ENCODE measurements at regions not wholly inside any gene's neighbourhood (a gene's known extent, or its start where the extent isn't known, plus 50 kb on each side); places are given as distances from the start of the nearest gene placed in this dataset.

DNA sequence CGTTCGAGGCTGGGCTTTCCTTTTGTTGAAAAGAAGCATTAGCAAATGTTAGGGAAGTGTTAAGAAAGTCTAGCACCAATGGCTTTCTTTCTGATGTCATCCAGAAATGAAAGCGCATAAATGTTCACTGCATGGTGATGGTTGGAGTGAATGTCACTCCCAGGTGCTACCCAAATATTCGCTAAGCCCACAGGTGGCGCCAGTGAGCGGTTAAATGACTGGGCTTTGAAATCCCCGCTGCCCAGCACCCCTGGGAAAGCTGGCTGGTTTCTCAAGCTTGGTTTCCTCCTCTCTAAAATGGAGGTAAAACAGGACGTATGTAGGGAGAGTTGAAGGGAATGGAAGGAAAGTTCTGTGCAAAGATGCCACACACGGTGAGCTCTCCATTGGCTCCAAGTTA is 104.4 kb downstream of the IRX5 start:
- Histone ChIP-seq H3K4me3 (replicated peaks in 1 of 3; ENCODE audit: insufficient read depth in 1 of 3, low read depth in 1 of 3, low read length in 3 of 3) (no peak overlapping the region), H3K4me2 (ENCODE audit: insufficient read depth, low read length) (no peak overlapping the region), H3K27ac (ENCODE audit: insufficient read depth, low read depth, low read length) (no peak overlapping the region), H3K36me3 (ENCODE audit: control insufficient read depth in 2 of 2, extremely low read depth in 1 of 2, insufficient read depth in 2 of 2, low read length in 2 of 2) (no peaks in the 10 kb centered on the region), H3K9me3 (replicated peaks; ENCODE audit: control insufficient read depth, insufficient read depth, low read length) (no peaks in the 10 kb centered on the region), H3K79me2 (ENCODE audit: control insufficient read depth, insufficient read depth, low read length) (no peaks in the 10 kb centered on the region), H3K9ac (replicated peaks; ENCODE audit: extremely low read depth, insufficient read depth, low read length) (no peak overlapping the region), H3K9me1 (replicated peaks; ENCODE audit: control insufficient read depth, extremely low read depth, insufficient read depth, low read length) (no peaks in the 10 kb centered on the region), H3K4me1 (ENCODE audit: control insufficient read depth, extremely low read depth, insufficient read depth, low read length) (no peaks in the 10 kb centered on the region), H3K27me3 (ENCODE audit: control insufficient read depth in 2 of 2, insufficient read depth in 2 of 2, low read length in 2 of 2) (no peaks in the 10 kb centered on the region), H4K20me1 (replicated peaks; ENCODE audit: control insufficient read depth, extremely low read depth, insufficient read depth, low read length) (no peaks in the 10 kb centered on the region), H2AFZ (ENCODE audit: low read depth, low read length) (no peak overlapping the region)
- intact Hi-C loops (cut with micrococcal nuclease): no loop called here
- dilution Hi-C loops (cut with MboI; ENCODE audit: extremely low pct_ligation_motif_present, low sequenced_read_pairs): no loop called here
- FAIRE-seq: no peak
- no TSS peak for BruUV-seq (replicated peaks)
- ChIA-PET POLR2A (no interaction called here), CTCF (no interaction called here)
- DNase-seq (ENCODE audit: low read depth, low spot score): no peak
- no peak for TF ChIP-seq EZH2 (IDR thresholded peaks at IDR 0.05; ENCODE audit: borderline replicate concordance, low read depth, low read length, severe bottlenecking)
- no peak for TF ChIP-seq POLR2A (IDR thresholded peaks at IDR 0.05; ENCODE audit: low read depth, low read length)
- TF ChIP-seq, protein P1, sequence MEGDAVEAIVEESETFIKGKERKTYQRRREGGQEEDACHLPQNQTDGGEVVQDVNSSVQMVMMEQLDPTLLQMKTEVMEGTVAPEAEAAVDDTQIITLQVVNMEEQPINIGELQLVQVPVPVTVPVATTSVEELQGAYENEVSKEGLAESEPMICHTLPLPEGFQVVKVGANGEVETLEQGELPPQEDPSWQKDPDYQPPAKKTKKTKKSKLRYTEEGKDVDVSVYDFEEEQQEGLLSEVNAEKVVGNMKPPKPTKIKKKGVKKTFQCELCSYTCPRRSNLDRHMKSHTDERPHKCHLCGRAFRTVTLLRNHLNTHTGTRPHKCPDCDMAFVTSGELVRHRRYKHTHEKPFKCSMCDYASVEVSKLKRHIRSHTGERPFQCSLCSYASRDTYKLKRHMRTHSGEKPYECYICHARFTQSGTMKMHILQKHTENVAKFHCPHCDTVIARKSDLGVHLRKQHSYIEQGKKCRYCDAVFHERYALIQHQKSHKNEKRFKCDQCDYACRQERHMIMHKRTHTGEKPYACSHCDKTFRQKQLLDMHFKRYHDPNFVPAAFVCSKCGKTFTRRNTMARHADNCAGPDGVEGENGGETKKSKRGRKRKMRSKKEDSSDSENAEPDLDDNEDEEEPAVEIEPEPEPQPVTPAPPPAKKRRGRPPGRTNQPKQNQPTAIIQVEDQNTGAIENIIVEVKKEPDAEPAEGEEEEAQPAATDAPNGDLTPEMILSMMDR (IDR thresholded peaks at IDR 0.05; ENCODE audit: extremely low read depth in 1 of 2, insufficient read depth in 1 of 2, low read depth in 1 of 2, low read length in 2 of 2): peak; percentile 30 to 34

DNA sequence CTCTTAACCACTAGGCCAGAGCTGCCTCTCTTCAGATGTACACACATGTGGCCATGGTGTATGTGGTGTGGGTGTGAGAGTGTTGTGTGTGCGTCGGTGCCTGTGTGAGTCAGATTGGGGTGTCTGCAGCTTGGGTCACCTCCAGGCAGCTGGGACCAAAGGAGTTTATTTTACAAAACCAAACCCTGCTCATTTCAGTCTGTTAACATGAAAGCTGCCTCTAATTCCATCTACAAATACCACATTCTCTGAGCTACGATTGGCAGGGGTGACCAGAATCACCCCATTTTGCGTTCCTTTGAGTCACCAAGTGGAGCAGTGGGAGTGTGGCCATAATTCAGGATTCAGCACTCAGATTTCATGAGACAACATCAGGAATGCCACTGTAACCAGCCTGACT is 105.3 kb downstream of the IRX5 start:
- Histone ChIP-seq H3K4me1 (ENCODE audit: control insufficient read depth, extremely low read depth, insufficient read depth, low read length) (no peaks in the 10 kb centered on the region), H3K4me2 (ENCODE audit: insufficient read depth, low read length) (no peak overlapping the region), H3K36me3 (ENCODE audit: control insufficient read depth in 2 of 2, extremely low read depth in 1 of 2, insufficient read depth in 2 of 2, low read length in 2 of 2) (no peaks in the 10 kb centered on the region), H2AFZ (ENCODE audit: low read depth, low read length) (no peak overlapping the region), H3K27me3 (ENCODE audit: control insufficient read depth in 2 of 2, insufficient read depth in 2 of 2, low read length in 2 of 2) (no peaks in the 10 kb centered on the region), H3K4me3 (replicated peaks in 1 of 3; ENCODE audit: insufficient read depth in 1 of 3, low read depth in 1 of 3, low read length in 3 of 3) (no peak overlapping the region), H3K27ac (ENCODE audit: insufficient read depth, low read depth, low read length) (no peak overlapping the region), H3K9ac (replicated peaks; ENCODE audit: extremely low read depth, insufficient read depth, low read length) (no peak overlapping the region), H3K79me2 (ENCODE audit: control insufficient read depth, insufficient read depth, low read length) (no peaks in the 10 kb centered on the region), H3K9me3 (replicated peaks; ENCODE audit: control insufficient read depth, insufficient read depth, low read length) (no peaks in the 10 kb centered on the region), H4K20me1 (replicated peaks; ENCODE audit: control insufficient read depth, extremely low read depth, insufficient read depth, low read length) (no peaks in the 10 kb centered on the region), H3K9me1 (replicated peaks; ENCODE audit: control insufficient read depth, extremely low read depth, insufficient read depth, low read length) (no peaks in the 10 kb centered on the region)
- intact Hi-C loops (cut with micrococcal nuclease): no loop called here
- dilution Hi-C loops (cut with MboI; ENCODE audit: extremely low pct_ligation_motif_present, low sequenced_read_pairs): no loop called here
- no peak for TF ChIP-seq POLR2A (IDR thresholded peaks at IDR 0.05; ENCODE audit: low read depth, low read length)
- TF ChIP-seq GATA2 (IDR thresholded peaks at IDR 0.05; ENCODE audit: insufficient read depth, insufficient read length, low read depth, low read length): no peak
- TF ChIP-seq, protein P2, sequence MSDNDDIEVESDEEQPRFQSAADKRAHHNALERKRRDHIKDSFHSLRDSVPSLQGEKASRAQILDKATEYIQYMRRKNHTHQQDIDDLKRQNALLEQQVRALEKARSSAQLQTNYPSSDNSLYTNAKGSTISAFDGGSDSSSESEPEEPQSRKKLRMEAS (IDR thresholded peaks at IDR 0.05; ENCODE audit: insufficient read depth, insufficient read length): no peak
- TF ChIP-seq EZH2 (IDR thresholded peaks at IDR 0.05; ENCODE audit: borderline replicate concordance, low read depth, low read length, severe bottlenecking): no peak
- no peak for TF ChIP-seq MYC (IDR thresholded peaks at IDR 0.05; ENCODE audit: low read depth, low read length)
- TF ChIP-seq JUN (IDR thresholded peaks at IDR 0.05; ENCODE audit: borderline replicate concordance, insufficient read depth, insufficient read length, low read depth): no peak
- TF ChIP-seq, protein P1 (IDR thresholded peaks at IDR 0.05; ENCODE audit: extremely low read depth in 1 of 2, insufficient read depth in 1 of 2, low read depth in 1 of 2, low read length in 2 of 2): no peak
- TF ChIP-seq POLR2AphosphoS5 (IDR thresholded peaks at IDR 0.05; ENCODE audit: insufficient read depth, low read depth, low read length): no peak
- no peak for TF ChIP-seq FOS (IDR thresholded peaks at IDR 0.05; ENCODE audit: borderline replicate concordance, insufficient read depth, low read length)
- ChIA-PET CTCF (no interaction called here), POLR2A (no interaction called here)
- no TSS peak for BruUV-seq (replicated peaks)
- FAIRE-seq (no peak), DNase-seq (ENCODE audit: low read depth, low spot score) (no peak)

Data from endothelial cell of umbilical vein (primary cell).